SK-N-SH (cell line): ENCODE measurements at regions not wholly inside any gene's neighbourhood (a gene's known extent, or its start where the extent isn't known, plus 50 kb on each side); places are given as distances from the start of the nearest gene placed in this dataset.
"Not testable (repeated sequence)": the region's sequence is repeated elsewhere in the genome, so short reads cannot be mapped to it uniquely, and the experiment has no call there.

Experiments
- CTCF ChIP-seq: fragments of 200-600 bp; sonication (generic); IDR thresholded peaks from 2 replicates; pipeline ENCODE4 v1.6.1; 2017; ENCODE audit warnings: antibody characterized with exemption, mild to moderate bottlenecking, moderate library complexity
- FOSL2 ChIP-seq: IDR thresholded peaks from 2 replicates; pipeline ENCODE4 v1.4.0; 2012; ENCODE audit warnings: low read depth, mild to moderate bottlenecking, moderate library complexity, borderline replicate concordance
- FOXJ3 ChIP-seq: sonication (generic); formaldehyde crosslinking; IDR thresholded peaks from 2 replicates; pipeline ENCODE4 v1.5.1; 2020; ENCODE audit warnings: mild to moderate bottlenecking, missing genetic modification reagents
- JUND ChIP-seq: IDR thresholded peaks from 2 replicates; pipeline ENCODE4 v1.4.0; 2012
- MAX ChIP-seq: IDR thresholded peaks from 2 replicates; pipeline ENCODE4 v1.4.0; 2012; ENCODE audit warnings: low read depth
- POLR2AphosphoS5 ChIP-seq: IDR thresholded peaks from 2 replicates; pipeline ENCODE4 v1.6.1; 2012; ENCODE audit warnings: low read depth, low read length
- RAD21 ChIP-seq: IDR thresholded peaks from 2 replicates; pipeline ENCODE4 v1.6.1; 2012; ENCODE audit warnings: mild to moderate bottlenecking, low read length
- RCOR1 ChIP-seq: fragments of 150-350 bp; IDR thresholded peaks from 2 replicates; pipeline ENCODE4 v1.6.1; 2017; ENCODE audit warnings: antibody characterized with exemption, low read length
- RFX5 ChIP-seq: IDR thresholded peaks from 2 replicates; pipeline ENCODE4 v1.6.1; 2012; ENCODE audit warnings: mild to moderate bottlenecking, improper control_type of control experiment, low read length
- TCF12 ChIP-seq: IDR thresholded peaks from 2 replicates; pipeline ENCODE4 v1.4.0; 2012

GRCh38 chr3:111006485-111006884 lies 65.1 kb upstream of the NECTIN3 start:
- TF ChIP-seq CTCF, MAX, RFX5, TCF12, RCOR1, FOSL2, FOXJ3, RAD21, JUND, POLR2AphosphoS5: not testable (repeated sequence)
